ENCODE measurements at regions not wholly inside any gene's neighbourhood (a gene's known extent, or its start where the extent isn't known, plus 50 kb on each side); places are given as distances from the start of the nearest gene placed in this dataset.
A peak's percentile ranks its signal among the peaks of the same experiment; 100 is the strongest.

DNA sequence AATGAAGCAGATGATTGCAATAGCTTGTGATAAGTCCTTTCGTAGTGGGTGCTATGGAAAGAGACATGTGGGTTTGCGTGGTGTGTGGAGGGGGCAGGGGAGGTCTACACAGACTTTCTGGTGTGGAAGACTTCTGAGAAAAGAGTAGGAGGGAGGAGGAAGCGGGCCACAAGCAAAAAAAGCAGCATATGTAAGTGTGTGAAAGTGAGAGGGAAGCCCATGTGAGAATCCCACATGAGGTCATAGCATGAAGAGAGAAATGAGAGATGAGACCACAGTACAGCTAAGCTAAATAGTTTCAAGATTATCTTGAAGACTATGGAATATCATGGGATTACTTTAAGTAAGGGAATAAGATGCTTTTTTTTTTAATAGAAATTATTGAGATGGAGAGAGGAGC lies 2039.9 kb upstream of the TENM3 start:
- H3K27me3 ChIP-seq (ENCODE audit: insufficient read depth, low read length) = no peaks in the 10 kb centered on the region
- H2BK12ac ChIP-seq (ENCODE audit: low read length) = no peak overlapping the region
- no peak overlapping the region for H3K9ac ChIP-seq (ENCODE audit: low read length)
- H4K12ac ChIP-seq (ENCODE audit: low read depth, low read length) = no peak overlapping the region
- no peak overlapping the region for H3K27ac ChIP-seq (ENCODE audit: low read depth, low read length)
- no peak overlapping the region for H3K23ac ChIP-seq (ENCODE audit: low read length)
- no peaks in the 10 kb centered on the region for H3K9me3 ChIP-seq (ENCODE audit: insufficient read depth, low read depth, low read length)
- H3K36me3 ChIP-seq (ENCODE audit: control insufficient read depth in 1 of 2, insufficient read depth in 2 of 2, low read length in 2 of 2) = no peaks in the 10 kb centered on the region
- no peak for DNase-seq
- no peaks in the 10 kb centered on the region for H3K79me2 ChIP-seq (ENCODE audit: control insufficient read depth, insufficient read depth, low read length, poor library complexity)
- no peak overlapping the region for H3K18ac ChIP-seq (ENCODE audit: low read length)
- H2BK120ac ChIP-seq (ENCODE audit: insufficient read depth, low read length, poor library complexity) = no peak overlapping the region
- no peak overlapping the region for H3K4me2 ChIP-seq (ENCODE audit: low read length)
- H2BK5ac ChIP-seq (ENCODE audit: low read depth, low read length, poor library complexity) = no peak overlapping the region
- no CpG with 5 or more reads among the region's 3 CpGs for WGBS (ENCODE audit: extremely low coverage, insufficient coverage, insufficient read length)
- H4K91ac ChIP-seq (ENCODE audit: low read depth, low read length) = no peak overlapping the region
- H2AK5ac ChIP-seq (ENCODE audit: low read length) = no peak overlapping the region
- no peaks in the 10 kb centered on the region for H3K79me1 ChIP-seq (ENCODE audit: low read length)
- H4K8ac ChIP-seq (ENCODE audit: low read depth, low read length) = no peak overlapping the region
- no peaks in the 10 kb centered on the region for H3K4me1 ChIP-seq (ENCODE audit: control insufficient read depth in 1 of 2, insufficient read depth in 2 of 2, low read length in 2 of 2)
- no peak overlapping the region for H3K4ac ChIP-seq (ENCODE audit: low read depth, low read length)
- H3K4me3 ChIP-seq (ENCODE audit: low read depth, low read length) = no peak overlapping the region
- peak overlapping the region; percentile 25 for H2AFZ ChIP-seq (ENCODE audit: insufficient read depth, low read length, poor library complexity)
- H3K14ac ChIP-seq (ENCODE audit: low read length) = no peak overlapping the region

GRCh38 chr4:180205276-180205675 lies 2037.9 kb upstream of the TENM3 start:
- H3K36me3 ChIP-seq (ENCODE audit: control insufficient read depth in 1 of 2, insufficient read depth in 2 of 2, low read length in 2 of 2) = no peaks in the 10 kb centered on the region
- H3K23ac ChIP-seq (ENCODE audit: low read length) = no peak overlapping the region
- H3K9me3 ChIP-seq (ENCODE audit: insufficient read depth, low read depth, low read length) = no peaks in the 10 kb centered on the region
- no peak overlapping the region for H3K14ac ChIP-seq (ENCODE audit: low read length)
- no peak for DNase-seq
- H3K4me1 ChIP-seq (ENCODE audit: control insufficient read depth in 1 of 2, insufficient read depth in 2 of 2, low read length in 2 of 2) = no peaks in the 10 kb centered on the region
- H3K27ac ChIP-seq (ENCODE audit: low read depth, low read length) = no peak overlapping the region
- H3K27me3 ChIP-seq (ENCODE audit: insufficient read depth, low read length) = no peaks in the 10 kb centered on the region
- H4K12ac ChIP-seq (ENCODE audit: low read depth, low read length) = no peak overlapping the region
- H3K79me1 ChIP-seq (ENCODE audit: low read length) = no peaks in the 10 kb centered on the region
- no peak overlapping the region for H3K4me3 ChIP-seq (ENCODE audit: low read depth, low read length)
- no peak overlapping the region for H4K8ac ChIP-seq (ENCODE audit: low read depth, low read length)
- no peak overlapping the region for H3K4ac ChIP-seq (ENCODE audit: low read depth, low read length)
- no peak overlapping the region for H3K4me2 ChIP-seq (ENCODE audit: low read length)
- no peak overlapping the region for H2BK12ac ChIP-seq (ENCODE audit: low read length)
- H3K18ac ChIP-seq (ENCODE audit: low read length) = no peak overlapping the region
- WGBS (ENCODE audit: extremely low coverage, insufficient coverage, insufficient read length) = no CpG with 5 or more reads among the region's 4 CpGs
- no peaks in the 10 kb centered on the region for H3K79me2 ChIP-seq (ENCODE audit: control insufficient read depth, insufficient read depth, low read length, poor library complexity)
- no peak overlapping the region for H2BK5ac ChIP-seq (ENCODE audit: low read depth, low read length, poor library complexity)
- no peak overlapping the region for H2AFZ ChIP-seq (ENCODE audit: insufficient read depth, low read length, poor library complexity)
- H2AK5ac ChIP-seq (ENCODE audit: low read length) = no peak overlapping the region
- no peak overlapping the region for H2BK120ac ChIP-seq (ENCODE audit: insufficient read depth, low read length, poor library complexity)
- no peak overlapping the region for H3K9ac ChIP-seq (ENCODE audit: low read length)
- no peak overlapping the region for H4K91ac ChIP-seq (ENCODE audit: low read depth, low read length)

- Histone ChIP-seq H3K27ac (ENCODE audit: low read depth, low read length) (no peak overlapping the region), H2BK120ac (ENCODE audit: insufficient read depth, low read length, poor library complexity) (no peak overlapping the region), H3K14ac (ENCODE audit: low read length) (no peak overlapping the region), H3K9ac (ENCODE audit: low read length) (no peak overlapping the region), H3K36me3 (ENCODE audit: control insufficient read depth in 1 of 2, insufficient read depth in 2 of 2, low read length in 2 of 2) (no peaks in the 10 kb centered on the region), H2AFZ (ENCODE audit: insufficient read depth, low read length, poor library complexity) (no peak overlapping the region), H4K12ac (ENCODE audit: low read depth, low read length) (no peak overlapping the region), H3K4me3 (ENCODE audit: low read depth, low read length) (no peak overlapping the region), H2AK5ac (ENCODE audit: low read length) (no peak overlapping the region), H2BK12ac (ENCODE audit: low read length) (no peak overlapping the region), H3K4me1 (ENCODE audit: control insufficient read depth in 1 of 2, insufficient read depth in 2 of 2, low read length in 2 of 2) (no peaks in the 10 kb centered on the region), H3K18ac (ENCODE audit: low read length) (no peak overlapping the region), H2BK5ac (ENCODE audit: low read depth, low read length, poor library complexity) (no peak overlapping the region), H3K9me3 (ENCODE audit: insufficient read depth, low read depth, low read length) (no peaks in the 10 kb centered on the region), H4K91ac (ENCODE audit: low read depth, low read length) (no peak overlapping the region), H3K4me2 (ENCODE audit: low read length) (no peak overlapping the region), H4K8ac (ENCODE audit: low read depth, low read length) (no peak overlapping the region), H3K79me1 (ENCODE audit: low read length) (no peaks in the 10 kb centered on the region), H3K27me3 (ENCODE audit: insufficient read depth, low read length) (no peaks in the 10 kb centered on the region), H3K4ac (ENCODE audit: low read depth, low read length) (no peak overlapping the region), H3K23ac (ENCODE audit: low read length) (no peak overlapping the region), H3K79me2 (ENCODE audit: control insufficient read depth, insufficient read depth, low read length, poor library complexity) (no peaks in the 10 kb centered on the region)
- peak in 1 of 2 donors; percentile 67 for DNase-seq
- no CpG with 5 or more reads among the region's 1 CpG for WGBS (ENCODE audit: extremely low coverage, insufficient coverage, insufficient read length)
Observed at GRCh38 chr4:180207921-180208320, 2035.3 kb upstream of the TENM3 start.

GRCh38 chr4:180217070-180217469 lies 2026.1 kb upstream of the TENM3 start:
- H3K14ac ChIP-seq (ENCODE audit: low read length) = no peak overlapping the region
- no peaks in the 10 kb centered on the region for H3K9me3 ChIP-seq (ENCODE audit: insufficient read depth, low read depth, low read length)
- H4K91ac ChIP-seq (ENCODE audit: low read depth, low read length) = no peak overlapping the region
- no peak overlapping the region for H3K4me2 ChIP-seq (ENCODE audit: low read length)
- no peak overlapping the region for H2BK5ac ChIP-seq (ENCODE audit: low read depth, low read length, poor library complexity)
- no peak overlapping the region for H3K18ac ChIP-seq (ENCODE audit: low read length)
- H3K4me1 ChIP-seq (ENCODE audit: control insufficient read depth in 1 of 2, insufficient read depth in 2 of 2, low read length in 2 of 2) = no peaks in the 10 kb centered on the region
- no peak overlapping the region for H4K12ac ChIP-seq (ENCODE audit: low read depth, low read length)
- no peaks in the 10 kb centered on the region for H3K79me2 ChIP-seq (ENCODE audit: control insufficient read depth, insufficient read depth, low read length, poor library complexity)
- no peak overlapping the region for H3K4me3 ChIP-seq (ENCODE audit: low read depth, low read length)
- H2BK12ac ChIP-seq (ENCODE audit: low read length) = no peak overlapping the region
- no peak overlapping the region for H3K27ac ChIP-seq (ENCODE audit: low read depth, low read length)
- H2AFZ ChIP-seq (ENCODE audit: insufficient read depth, low read length, poor library complexity) = no peak overlapping the region
- no peak overlapping the region for H2AK5ac ChIP-seq (ENCODE audit: low read length)
- WGBS (ENCODE audit: extremely low coverage, insufficient coverage, insufficient read length) = no CpG with 5 or more reads among the region's 1 CpG
- no peak overlapping the region for H4K8ac ChIP-seq (ENCODE audit: low read depth, low read length)
- no peak overlapping the region for H3K4ac ChIP-seq (ENCODE audit: low read depth, low read length)
- H3K27me3 ChIP-seq (ENCODE audit: insufficient read depth, low read length) = no peaks in the 10 kb centered on the region
- no peak for DNase-seq
- no peak overlapping the region for H2BK120ac ChIP-seq (ENCODE audit: insufficient read depth, low read length, poor library complexity)
- no peaks in the 10 kb centered on the region for H3K79me1 ChIP-seq (ENCODE audit: low read length)
- no peak overlapping the region for H3K23ac ChIP-seq (ENCODE audit: low read length)
- H3K36me3 ChIP-seq (ENCODE audit: control insufficient read depth in 1 of 2, insufficient read depth in 2 of 2, low read length in 2 of 2) = no peaks in the 10 kb centered on the region
- H3K9ac ChIP-seq (ENCODE audit: low read length) = no peak overlapping the region
